ENCODE measurements at regions not wholly inside any gene's neighbourhood (a gene's known extent, or its start where the extent isn't known, plus 50 kb on each side); places are given as distances from the start of the nearest gene placed in this dataset.

DNA sequence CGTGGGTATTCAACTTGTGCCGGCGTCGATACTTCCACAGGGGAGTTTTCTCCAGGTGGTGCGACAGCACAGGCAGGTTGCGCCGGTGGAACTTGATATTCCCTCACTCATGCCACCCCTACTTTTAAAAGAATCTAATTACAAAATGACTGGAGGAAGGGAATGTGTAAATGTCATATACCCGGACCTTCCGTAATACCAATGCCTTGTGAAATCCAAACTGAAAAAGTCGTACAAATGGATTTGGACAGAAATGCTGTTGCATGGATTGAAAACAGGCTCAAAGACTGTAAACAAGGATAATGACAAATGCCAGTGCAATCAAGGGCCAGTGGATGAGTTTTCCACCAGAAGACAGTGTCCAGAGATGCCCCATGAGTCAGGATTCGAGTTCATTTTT lies 235.3 kb upstream of the USP25 start:
- WGBS (ENCODE audit: insufficient coverage) = 70% methylated on average over 2 of the region's 11 CpGs
- Histone ChIP-seq H3K4me1 (ENCODE audit: control insufficient read depth, insufficient read depth, low read length) (no peaks in the 10 kb centered on the region), H3K4me3 (ENCODE audit: low read length) (no peak overlapping the region), H3K36me3 (ENCODE audit: control insufficient read depth, insufficient read depth, low read length) (no peaks in the 10 kb centered on the region), H3K27ac (ENCODE audit: low read length) (no peak overlapping the region), H3K27me3 (ENCODE audit: control insufficient read depth, insufficient read depth, low read length) (no peaks in the 10 kb centered on the region), H3K9me3 (replicated peaks; ENCODE audit: control insufficient read depth, low read depth, low read length) (no peaks in the 10 kb centered on the region)
- no peak for DNase-seq

GRCh38 chr21:15495965-15496364 lies 233.8 kb upstream of the USP25 start:
- no peak for DNase-seq
- WGBS (ENCODE audit: insufficient coverage) = 80% methylated on average over 3 of the region's 3 CpGs
- Histone ChIP-seq H3K4me3 (ENCODE audit: low read length) (no peak overlapping the region), H3K36me3 (ENCODE audit: control insufficient read depth, insufficient read depth, low read length) (no peaks in the 10 kb centered on the region), H3K27ac (ENCODE audit: low read length) (no peak overlapping the region), H3K4me1 (ENCODE audit: control insufficient read depth, insufficient read depth, low read length) (no peaks in the 10 kb centered on the region), H3K9me3 (replicated peaks; ENCODE audit: control insufficient read depth, low read depth, low read length) (no peaks in the 10 kb centered on the region), H3K27me3 (ENCODE audit: control insufficient read depth, insufficient read depth, low read length) (no peaks in the 10 kb centered on the region)

- peak; percentile 19 for DNase-seq
- Histone ChIP-seq H3K27me3 (ENCODE audit: control insufficient read depth, insufficient read depth, low read length) (no peaks in the 10 kb centered on the region), H3K4me1 (ENCODE audit: control insufficient read depth, insufficient read depth, low read length) (no peaks in the 10 kb centered on the region), H3K36me3 (ENCODE audit: control insufficient read depth, insufficient read depth, low read length) (no peaks in the 10 kb centered on the region), H3K9me3 (replicated peaks; ENCODE audit: control insufficient read depth, low read depth, low read length) (no peaks in the 10 kb centered on the region), H3K4me3 (ENCODE audit: low read length) (no peak overlapping the region), H3K27ac (ENCODE audit: low read length) (no peak overlapping the region)
- WGBS (ENCODE audit: insufficient coverage) = 74% methylated on average over 2 of the region's 2 CpGs
Observed at GRCh38 chr21:15496911-15497310, 232.9 kb upstream of the USP25 start.

DNA sequence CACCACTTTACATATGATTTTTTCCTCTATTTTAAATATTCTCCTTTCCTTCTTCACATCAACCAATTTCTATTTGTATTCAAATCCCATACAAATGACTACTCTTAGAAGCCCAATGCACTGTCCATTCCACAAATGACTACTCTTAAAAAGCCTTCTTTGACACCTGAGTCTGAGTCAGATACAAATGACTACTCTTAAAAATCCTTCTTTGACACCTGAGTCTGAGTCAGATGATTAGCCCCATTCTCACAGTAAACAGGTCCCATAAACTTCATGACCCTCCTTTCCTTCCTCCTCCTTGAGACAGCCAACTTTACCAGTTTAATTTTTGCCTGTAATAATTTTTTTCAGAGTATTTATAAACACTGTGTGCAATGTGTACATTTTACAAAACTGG lies 231.3 kb upstream of the USP25 start:
- H3K4me3 ChIP-seq (ENCODE audit: low read length) = no peak overlapping the region
- no peaks in the 10 kb centered on the region for H3K4me1 ChIP-seq (ENCODE audit: control insufficient read depth, insufficient read depth, low read length)
- DNase-seq = no peak
- H3K36me3 ChIP-seq (ENCODE audit: control insufficient read depth, insufficient read depth, low read length) = no peaks in the 10 kb centered on the region
- no peaks in the 10 kb centered on the region for H3K27me3 ChIP-seq (ENCODE audit: control insufficient read depth, insufficient read depth, low read length)
- no peak overlapping the region for H3K27ac ChIP-seq (ENCODE audit: low read length)
- no peaks in the 10 kb centered on the region for H3K9me3 ChIP-seq (replicated peaks; ENCODE audit: control insufficient read depth, low read depth, low read length)

GRCh38 chr21:15506086-15506485 lies 223.7 kb upstream of the USP25 start:
- H3K9me3 ChIP-seq (replicated peaks; ENCODE audit: control insufficient read depth, low read depth, low read length) = no peaks in the 10 kb centered on the region
- no peak for DNase-seq
- H3K27ac ChIP-seq (ENCODE audit: low read length) = no peak overlapping the region
- WGBS (ENCODE audit: insufficient coverage) = no CpG with 5 or more reads among the region's 1 CpG
- no peaks in the 10 kb centered on the region for H3K27me3 ChIP-seq (ENCODE audit: control insufficient read depth, insufficient read depth, low read length)
- H3K4me1 ChIP-seq (ENCODE audit: control insufficient read depth, insufficient read depth, low read length) = no peaks in the 10 kb centered on the region
- no peaks in the 10 kb centered on the region for H3K36me3 ChIP-seq (ENCODE audit: control insufficient read depth, insufficient read depth, low read length)
- H3K4me3 ChIP-seq (ENCODE audit: low read length) = no peak overlapping the region

DNA sequence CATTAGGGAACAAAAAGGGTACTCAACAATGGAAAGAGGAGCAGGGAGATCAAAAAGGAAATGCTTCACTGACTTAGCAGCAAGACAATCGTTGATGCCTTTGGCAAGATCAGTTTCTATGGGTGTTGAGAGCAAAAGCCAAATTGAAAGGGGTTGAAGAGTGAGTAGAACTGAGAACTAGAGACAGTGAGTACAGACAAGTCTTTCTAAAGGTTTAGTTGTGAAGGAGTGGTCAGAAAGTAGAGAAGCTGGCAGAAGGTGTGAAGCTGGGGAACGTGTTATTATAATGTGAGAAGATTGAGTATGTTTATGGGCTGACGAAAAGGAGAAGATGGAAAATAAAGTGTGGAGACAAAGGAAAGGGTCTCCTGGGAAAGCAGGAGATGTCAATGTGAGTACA lies 221.2 kb upstream of the USP25 start:
- H3K4me1 ChIP-seq (ENCODE audit: control insufficient read depth, insufficient read depth, low read length) = no peaks in the 10 kb centered on the region
- WGBS (ENCODE audit: insufficient coverage) = 72% methylated on average over 3 of the region's 3 CpGs
- no peak overlapping the region for H3K4me3 ChIP-seq (ENCODE audit: low read length)
- no peak for DNase-seq
- H3K27ac ChIP-seq (ENCODE audit: low read length) = no peak overlapping the region
- no peaks in the 10 kb centered on the region for H3K27me3 ChIP-seq (ENCODE audit: control insufficient read depth, insufficient read depth, low read length)
- no peaks in the 10 kb centered on the region for H3K9me3 ChIP-seq (replicated peaks; ENCODE audit: control insufficient read depth, low read depth, low read length)
- H3K36me3 ChIP-seq (ENCODE audit: control insufficient read depth, insufficient read depth, low read length) = no peaks in the 10 kb centered on the region

- WGBS (ENCODE audit: insufficient coverage) = 79% methylated on average over 5 of the region's 8 CpGs
- H3K36me3 ChIP-seq (ENCODE audit: control insufficient read depth, insufficient read depth, low read length) = no peaks in the 10 kb centered on the region
- no peaks in the 10 kb centered on the region for H3K9me3 ChIP-seq (replicated peaks; ENCODE audit: control insufficient read depth, low read depth, low read length)
- H3K27me3 ChIP-seq (ENCODE audit: control insufficient read depth, insufficient read depth, low read length) = no peaks in the 10 kb centered on the region
- H3K27ac ChIP-seq (ENCODE audit: low read length) = no peak overlapping the region
- H3K4me1 ChIP-seq (ENCODE audit: control insufficient read depth, insufficient read depth, low read length) = no peaks in the 10 kb centered on the region
- DNase-seq = no peak
- H3K4me3 ChIP-seq (ENCODE audit: low read length) = no peak overlapping the region
Observed at GRCh38 chr21:15514073-15514946, 215.5 kb upstream of the USP25 start.

DNA sequence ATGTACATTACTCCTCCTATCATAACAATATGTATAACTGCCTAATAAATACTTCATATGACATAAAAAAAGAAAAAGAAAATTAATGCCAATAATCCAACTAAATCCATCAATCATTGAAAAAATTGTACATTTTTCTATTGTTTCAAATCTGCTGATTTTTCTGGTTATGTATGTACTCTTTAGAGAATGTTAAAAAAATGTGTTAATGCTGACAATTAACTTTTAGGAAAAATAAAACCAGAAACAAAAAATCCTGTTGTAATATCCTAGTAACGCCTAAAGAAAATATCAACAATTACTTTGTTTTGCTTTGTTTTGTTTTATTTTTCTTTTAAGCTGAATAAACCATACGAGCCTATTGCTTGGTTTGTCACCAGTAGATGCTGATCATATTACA lies 213.9 kb upstream of the USP25 start:
- H3K4me3 ChIP-seq (ENCODE audit: low read length) = no peak overlapping the region
- WGBS (ENCODE audit: insufficient coverage) = no CpG with 5 or more reads among the region's 2 CpGs

DNA sequence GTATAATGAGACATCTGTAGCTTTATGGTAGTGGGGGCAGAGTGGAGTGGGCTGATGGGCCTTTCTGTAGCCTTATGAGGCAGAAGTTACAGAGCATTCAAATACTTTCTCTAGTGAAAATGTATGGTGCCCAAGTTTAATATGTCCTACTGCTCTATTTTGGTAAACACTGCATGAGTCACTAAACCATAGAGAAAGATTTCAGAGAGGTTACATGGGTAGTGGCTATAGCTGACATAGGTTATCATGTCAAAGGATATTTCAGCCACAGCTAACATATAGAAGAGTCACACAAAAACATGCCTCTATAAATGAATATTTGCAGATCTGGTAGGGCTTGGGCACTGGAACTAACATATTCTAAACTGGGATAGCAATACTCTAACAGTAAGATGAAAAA lies 212.4 kb upstream of the USP25 start:
- no peaks in the 10 kb centered on the region for H3K36me3 ChIP-seq (ENCODE audit: control insufficient read depth, insufficient read depth, low read length)
- H3K4me3 ChIP-seq (ENCODE audit: low read length) = no peak overlapping the region
- DNase-seq = no peak
- H3K27me3 ChIP-seq (ENCODE audit: control insufficient read depth, insufficient read depth, low read length) = no peaks in the 10 kb centered on the region
- H3K9me3 ChIP-seq (replicated peaks; ENCODE audit: control insufficient read depth, low read depth, low read length) = peaks cover 2% of the 10 kb centered on the region
- H3K27ac ChIP-seq (ENCODE audit: low read length) = no peak overlapping the region
- no peaks in the 10 kb centered on the region for H3K4me1 ChIP-seq (ENCODE audit: control insufficient read depth, insufficient read depth, low read length)

More for the DNA sequence above, 213.9 kb upstream of the USP25 start:
- Histone ChIP-seq H3K4me1 (ENCODE audit: control insufficient read depth, insufficient read depth, low read length) (no peaks in the 10 kb centered on the region), H3K9me3 (replicated peaks; ENCODE audit: control insufficient read depth, low read depth, low read length) (no peaks in the 10 kb centered on the region), H3K36me3 (ENCODE audit: control insufficient read depth, insufficient read depth, low read length) (no peaks in the 10 kb centered on the region), H3K27me3 (ENCODE audit: control insufficient read depth, insufficient read depth, low read length) (no peaks in the 10 kb centered on the region), H3K27ac (ENCODE audit: low read length) (no peak overlapping the region)
- no peak for DNase-seq

GRCh38 chr21:15520811-15521643 lies 208.8 kb upstream of the USP25 start:
- no peak for DNase-seq
- Histone ChIP-seq H3K9me3 (replicated peaks; ENCODE audit: control insufficient read depth, low read depth, low read length) (peaks cover 2% of the 10 kb centered on the region), H3K4me3 (ENCODE audit: low read length) (no peak overlapping the region), H3K4me1 (ENCODE audit: control insufficient read depth, insufficient read depth, low read length) (no peaks in the 10 kb centered on the region), H3K27ac (ENCODE audit: low read length) (no peak overlapping the region), H3K27me3 (ENCODE audit: control insufficient read depth, insufficient read depth, low read length) (no peaks in the 10 kb centered on the region), H3K36me3 (ENCODE audit: control insufficient read depth, insufficient read depth, low read length) (no peaks in the 10 kb centered on the region)
- WGBS (ENCODE audit: insufficient coverage) = 71% methylated on average over 1 of the region's 4 CpGs

Measured in muscle of leg (tissue), 3 donors.